GM23338 (cell line): ENCODE measurements at regions not wholly inside any gene's neighbourhood (a gene's known extent, or its start where the extent isn't known, plus 50 kb on each side); places are given as distances from the start of the nearest gene placed in this dataset.

Experiments used
- ATAC-seq: fragments of 200-7000 bp; cut with Tn5 transposase; 3 replicates; pipeline ENCODE4 v1.9.1; 2020
- DNase-seq: peaks from one replicate; pipeline ENCODE4 v3.0.0-alpha.2; 2015; ENCODE audit warnings: low spot score
- H2AFZ ChIP-seq: fragments of 200-600 bp; sonication (generic); 2 replicates; pipeline ENCODE4 v1.8.0; 2016; ENCODE audit warnings: antibody characterized with exemption, mild to moderate bottlenecking, moderate library complexity
- H3F3A ChIP-seq: fragments of 200-600 bp; sonication (generic); replicated peaks from 2 replicates; pipeline ENCODE4 v1.8.0; 2017; ENCODE audit warnings: antibody characterized with exemption, mixed run types, low read depth
- H3K27ac ChIP-seq: fragments of 200-600 bp; sonication (generic); 2 replicates; pipeline ENCODE4 v1.6.1; 2016; ENCODE audit warnings: low read depth
- H3K27me3 ChIP-seq: fragments of 200-600 bp; sonication (generic); 2 replicates; pipeline ENCODE4 v1.8.0; 2016; ENCODE audit warnings: mild to moderate bottlenecking, mixed run types, moderate library complexity; ENCODE audit not compliant: insufficient read depth
- H3K36me3 ChIP-seq: fragments of 200-600 bp; sonication (generic); 2 replicates; pipeline ENCODE4 v1.8.0; 2016; ENCODE audit warnings: mild to moderate bottlenecking; ENCODE audit not compliant: insufficient read depth
- H3K4me1 ChIP-seq: fragments of 200-600 bp; sonication (generic); 2 replicates; pipeline ENCODE4 v1.8.0; 2016; ENCODE audit warnings: mild to moderate bottlenecking, moderate library complexity; ENCODE audit not compliant: insufficient read depth
- H3K4me2 ChIP-seq: fragments of 200-600 bp; sonication (generic); 2 replicates; pipeline ENCODE4 v1.7.1; 2017; ENCODE audit warnings: mixed run types
- H3K4me3 ChIP-seq: fragments of 200-600 bp; sonication (generic); 2 replicates; pipeline ENCODE4 v1.6.1; 2016; ENCODE audit warnings: mixed run types
- H3K79me2 ChIP-seq: fragments of 200-600 bp; sonication (generic); replicated peaks from 2 replicates; pipeline ENCODE4 v1.8.0; 2017; ENCODE audit warnings: mild to moderate bottlenecking; ENCODE audit not compliant: insufficient read depth
- H3K9me2 ChIP-seq: fragments of 200-600 bp; sonication (generic); 2 replicates; pipeline ENCODE4 v1.8.0; 2017; ENCODE audit not compliant: insufficient read depth
- H4K20me1 ChIP-seq: fragments of 200-600 bp; sonication (generic); replicated peaks from 2 replicates; pipeline ENCODE4 v1.8.0; 2017; ENCODE audit warnings: mild to moderate bottlenecking; ENCODE audit not compliant: insufficient read depth
- H3K27ac Mint-ChIP-seq: 2 replicates; pipeline ENCODE4 v1.8.0; 2020; ENCODE audit warnings: inconsistent platforms, mild to moderate bottlenecking, moderate library complexity, mixed read lengths
- H3K27me3 Mint-ChIP-seq: 3 replicates; pipeline ENCODE4 v1.8.0; 2022; ENCODE audit warnings: low read depth, mild to moderate bottlenecking, moderate library complexity, mixed read lengths, inconsistent platforms; ENCODE audit not compliant: insufficient read depth, poor library complexity
- H3K36me3 Mint-ChIP-seq: 3 replicates; pipeline ENCODE4 v1.8.0; 2021; ENCODE audit warnings: low read depth, mild to moderate bottlenecking, inconsistent platforms, moderate library complexity, mixed read lengths
- H3K4me1 Mint-ChIP-seq: 3 replicates; pipeline ENCODE4 v1.8.0; 2020; ENCODE audit warnings: mild to moderate bottlenecking, inconsistent platforms, mixed read lengths
- H3K4me3 Mint-ChIP-seq: 3 replicates; pipeline ENCODE4 v1.8.0; 2021; ENCODE audit warnings: moderate library complexity, mild to moderate bottlenecking, inconsistent platforms, mixed read lengths
- H3K9me3 Mint-ChIP-seq: 3 replicates; pipeline ENCODE4 v1.8.0; 2020; ENCODE audit warnings: moderate library complexity, mild to moderate bottlenecking, inconsistent platforms, mixed read lengths
- CREB1 ChIP-seq: fragments of 250-450 bp; sonication (Bioruptor Pico); IDR thresholded peaks from 2 replicates; pipeline ENCODE4 v1.5.0; 2020; ENCODE audit warnings: low read depth, mild to moderate bottlenecking, moderate library complexity
- EZH2phosphoT487 ChIP-seq: fragments of 200-600 bp; sonication (generic); IDR thresholded peaks from one replicate; pipeline ENCODE4 v1.8.1; 2018; ENCODE audit warnings: antibody characterized with exemption; ENCODE audit not compliant: unreplicated experiment
- NANOG ChIP-seq: IDR thresholded peaks from 2 replicates; pipeline ENCODE4 v1.6.1; 2016; ENCODE audit warnings: antibody characterized with exemption, borderline replicate concordance
- STAT1 ChIP-seq: IDR thresholded peaks from one replicate; pipeline ENCODE4 v1.6.1; 2016; ENCODE audit warnings: antibody characterized with exemption; ENCODE audit not compliant: unreplicated experiment
- TF ChIP-seq, protein P1 (sequence below): IDR thresholded peaks from 2 replicates; pipeline ENCODE4 v1.6.1; 2016; ENCODE audit warnings: antibody characterized with exemption
- TF ChIP-seq, protein P2 (sequence below): fragments of 250-450 bp; sonication (Bioruptor Pico); IDR thresholded peaks from 2 replicates; pipeline ENCODE4 v1.5.0; 2020; ENCODE audit warnings: mild to moderate bottlenecking, moderate library complexity

DNA sequence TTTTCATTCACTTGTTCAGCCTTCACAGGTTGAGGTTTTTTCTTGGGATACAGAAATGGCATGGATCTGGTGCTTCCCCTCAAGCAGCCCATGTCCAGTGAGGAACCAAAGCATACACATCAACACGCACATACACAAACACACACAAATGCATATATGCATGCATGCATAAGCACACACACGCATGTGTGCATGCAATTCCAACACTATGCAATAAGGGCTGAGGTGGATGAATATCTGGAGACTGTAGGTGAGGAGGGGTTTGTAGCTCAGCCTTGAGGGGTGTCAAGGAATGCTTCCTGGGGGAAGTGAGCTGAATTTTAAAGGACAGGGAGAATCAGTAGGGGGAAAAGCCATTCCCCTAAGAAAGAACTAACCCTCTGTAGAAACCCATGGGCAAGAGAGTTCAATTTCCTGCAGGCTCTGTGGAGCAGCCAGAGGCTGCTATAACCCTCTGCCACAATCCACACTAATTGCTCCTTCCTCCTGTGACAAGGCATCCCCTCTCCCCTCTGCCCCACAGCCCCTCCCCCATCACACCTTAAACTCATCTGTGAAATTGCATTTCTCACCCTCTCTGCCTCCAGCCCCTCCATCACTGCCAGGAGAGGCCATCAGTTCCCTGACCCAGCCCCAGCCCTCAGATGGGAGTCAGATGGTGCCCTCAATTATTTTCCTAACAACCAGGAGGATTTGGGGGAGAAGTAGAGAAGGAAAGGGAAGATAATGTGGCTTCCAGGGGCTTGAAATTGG is 316.4 kb downstream of the RPS24 start:
- Histone ChIP-seq H3K9me2 (no peaks in the 10 kb centered on the region; the same call in 1 of the 2 replicates), H3K27me3 (no peaks in the 10 kb centered on the region), H4K20me1 (no peaks in the 10 kb centered on the region), H3K4me3 (no peak overlapping the region), H3K4me1 (no peaks in the 10 kb centered on the region), H3K79me2 (no peaks in the 10 kb centered on the region), H3K36me3 (no peaks in the 10 kb centered on the region), H3F3A (no peaks in the 10 kb centered on the region), H3K27ac (no peak overlapping the region), H3K4me2 (no peak overlapping the region), H2AFZ (no peak overlapping the region)
- peaks cover 8% of the 10 kb centered on the region for H3K9me3 Mint-ChIP-seq
- 0 out of 3 replicates have a peak, but pooled peaks cover 5% of the 10 kb centered on the region for H3K36me3 Mint-ChIP-seq
- ATAC-seq, result no peak
- TF ChIP-seq, protein P1, sequence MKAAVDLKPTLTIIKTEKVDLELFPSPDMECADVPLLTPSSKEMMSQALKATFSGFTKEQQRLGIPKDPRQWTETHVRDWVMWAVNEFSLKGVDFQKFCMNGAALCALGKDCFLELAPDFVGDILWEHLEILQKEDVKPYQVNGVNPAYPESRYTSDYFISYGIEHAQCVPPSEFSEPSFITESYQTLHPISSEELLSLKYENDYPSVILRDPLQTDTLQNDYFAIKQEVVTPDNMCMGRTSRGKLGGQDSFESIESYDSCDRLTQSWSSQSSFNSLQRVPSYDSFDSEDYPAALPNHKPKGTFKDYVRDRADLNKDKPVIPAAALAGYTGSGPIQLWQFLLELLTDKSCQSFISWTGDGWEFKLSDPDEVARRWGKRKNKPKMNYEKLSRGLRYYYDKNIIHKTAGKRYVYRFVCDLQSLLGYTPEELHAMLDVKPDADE, result no peak
- TF ChIP-seq CREB1 (CRISPR knock-in tag) (no peak), STAT1 (no peak), NANOG (no peak), EZH2phosphoT487 (no peak)
- TF ChIP-seq, protein P2, sequence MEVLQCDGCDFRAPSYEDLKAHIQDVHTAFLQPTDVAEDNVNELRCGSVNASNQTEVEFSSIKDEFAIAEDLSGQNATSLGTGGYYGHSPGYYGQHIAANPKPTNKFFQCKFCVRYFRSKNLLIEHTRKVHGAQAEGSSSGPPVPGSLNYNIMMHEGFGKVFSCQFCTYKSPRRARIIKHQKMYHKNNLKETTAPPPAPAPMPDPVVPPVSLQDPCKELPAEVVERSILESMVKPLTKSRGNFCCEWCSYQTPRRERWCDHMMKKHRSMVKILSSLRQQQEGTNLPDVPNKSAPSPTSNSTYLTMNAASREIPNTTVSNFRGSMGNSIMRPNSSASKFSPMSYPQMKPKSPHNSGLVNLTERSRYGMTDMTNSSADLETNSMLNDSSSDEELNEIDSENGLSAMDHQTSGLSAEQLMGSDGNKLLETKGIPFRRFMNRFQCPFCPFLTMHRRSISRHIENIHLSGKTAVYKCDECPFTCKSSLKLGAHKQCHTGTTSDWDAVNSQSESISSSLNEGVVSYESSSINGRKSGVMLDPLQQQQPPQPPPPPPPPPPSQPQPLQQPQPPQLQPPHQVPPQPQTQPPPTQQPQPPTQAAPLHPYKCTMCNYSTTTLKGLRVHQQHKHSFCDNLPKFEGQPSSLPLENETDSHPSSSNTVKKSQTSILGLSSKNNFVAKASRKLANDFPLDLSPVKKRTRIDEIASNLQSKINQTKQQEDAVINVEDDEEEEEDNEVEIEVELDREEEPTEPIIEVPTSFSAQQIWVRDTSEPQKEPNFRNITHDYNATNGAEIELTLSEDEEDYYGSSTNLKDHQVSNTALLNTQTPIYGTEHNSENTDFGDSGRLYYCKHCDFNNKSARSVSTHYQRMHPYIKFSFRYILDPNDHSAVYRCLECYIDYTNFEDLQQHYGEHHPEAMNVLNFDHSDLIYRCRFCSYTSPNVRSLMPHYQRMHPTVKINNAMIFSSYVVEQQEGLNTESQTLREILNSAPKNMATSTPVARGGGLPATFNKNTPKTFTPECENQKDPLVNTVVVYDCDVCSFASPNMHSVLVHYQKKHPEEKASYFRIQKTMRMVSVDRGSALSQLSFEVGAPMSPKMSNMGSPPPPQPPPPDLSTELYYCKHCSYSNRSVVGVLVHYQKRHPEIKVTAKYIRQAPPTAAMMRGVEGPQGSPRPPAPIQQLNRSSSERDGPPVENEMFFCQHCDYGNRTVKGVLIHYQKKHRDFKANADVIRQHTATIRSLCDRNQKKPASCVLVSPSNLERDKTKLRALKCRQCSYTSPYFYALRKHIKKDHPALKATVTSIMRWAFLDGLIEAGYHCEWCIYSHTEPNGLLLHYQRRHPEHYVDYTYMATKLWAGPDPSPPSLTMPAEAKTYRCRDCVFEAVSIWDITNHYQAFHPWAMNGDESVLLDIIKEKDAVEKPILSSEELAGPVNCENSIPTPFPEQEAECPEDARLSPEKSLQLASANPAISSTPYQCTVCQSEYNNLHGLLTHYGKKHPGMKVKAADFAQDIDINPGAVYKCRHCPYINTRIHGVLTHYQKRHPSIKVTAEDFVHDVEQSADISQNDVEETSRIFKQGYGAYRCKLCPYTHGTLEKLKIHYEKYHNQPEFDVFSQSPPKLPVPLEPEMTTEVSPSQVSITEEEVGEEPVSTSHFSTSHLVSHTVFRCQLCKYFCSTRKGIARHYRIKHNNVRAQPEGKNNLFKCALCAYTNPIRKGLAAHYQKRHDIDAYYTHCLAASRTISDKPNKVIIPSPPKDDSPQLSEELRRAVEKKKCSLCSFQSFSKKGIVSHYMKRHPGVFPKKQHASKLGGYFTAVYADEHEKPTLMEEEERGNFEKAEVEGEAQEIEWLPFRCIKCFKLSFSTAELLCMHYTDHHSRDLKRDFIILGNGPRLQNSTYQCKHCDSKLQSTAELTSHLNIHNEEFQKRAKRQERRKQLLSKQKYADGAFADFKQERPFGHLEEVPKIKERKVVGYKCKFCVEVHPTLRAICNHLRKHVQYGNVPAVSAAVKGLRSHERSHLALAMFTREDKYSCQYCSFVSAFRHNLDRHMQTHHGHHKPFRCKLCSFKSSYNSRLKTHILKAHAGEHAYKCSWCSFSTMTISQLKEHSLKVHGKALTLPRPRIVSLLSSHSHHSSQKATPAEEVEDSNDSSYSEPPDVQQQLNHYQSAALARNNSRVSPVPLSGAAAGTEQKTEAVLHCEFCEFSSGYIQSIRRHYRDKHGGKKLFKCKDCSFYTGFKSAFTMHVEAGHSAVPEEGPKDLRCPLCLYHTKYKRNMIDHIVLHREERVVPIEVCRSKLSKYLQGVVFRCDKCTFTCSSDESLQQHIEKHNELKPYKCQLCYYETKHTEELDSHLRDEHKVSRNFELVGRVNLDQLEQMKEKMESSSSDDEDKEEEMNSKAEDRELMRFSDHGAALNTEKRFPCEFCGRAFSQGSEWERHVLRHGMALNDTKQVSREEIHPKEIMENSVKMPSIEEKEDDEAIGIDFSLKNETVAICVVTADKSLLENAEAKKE, result no peak
- H3K4me3 Mint-ChIP-seq, result no peak overlapping the region
- peaks cover 3% of the 10 kb centered on the region; the same call in 1 of the 3 replicates for H3K4me1 Mint-ChIP-seq
- H3K27me3 Mint-ChIP-seq, result peaks cover 5% of the 10 kb centered on the region
- H3K27ac Mint-ChIP-seq, result no peak overlapping the region
- DNase-seq, result no peak
